HepG2 (cell line): ENCODE measurements at regions not wholly inside any gene's neighbourhood (a gene's known extent, or its start where the extent isn't known, plus 50 kb on each side); places are given as distances from the start of the nearest gene placed in this dataset.

Experiments used
- ATAC-seq: fragments of 200-7000 bp; cut with Tn5 transposase; 3 replicates; pipeline ENCODE4 v1.9.1; 2020; ENCODE audit warnings: mild to moderate bottlenecking, moderate library complexity
- BruUV-seq: library from RNA; stranded (reverse); fragments of 400-500 nt; replicated peaks from 2 replicates; lab custom pipeline; 2021; lab: Mats Ljungman, UMichigan
- CTCF ChIA-PET: fragments of 300-600 bp; formaldehyde crosslinking; extraction: SDS; loops from one replicate; lab custom pipeline; 2021; ENCODE audit warnings: low total read pairs, inconsistent platforms, low intra/inter-chr PET ratio; lab: Yijun Ruan, JAX
- POLR2A ChIA-PET: fragments of 350-600 bp; sonication (Branson Sonifier 250); formaldehyde crosslinking; loops from one replicate; lab custom pipeline; 2020; ENCODE audit warnings: antibody characterized with exemption, inconsistent platforms; lab: Yijun Ruan, JAX
- DNase-seq: peaks from one replicate; pipeline ENCODE4 v3.0.0-alpha.2; 2015; ENCODE audit warnings: low spot score
- FAIRE-seq: peaks from 3 replicates; lab custom pipeline; 2011; peaks lifted over from hg19 to GRCh38; lab: Jason Lieb, UNC
- H2AFZ ChIP-seq: one replicate; pipeline ENCODE4 v1.6.1; 2011; ENCODE audit warnings: low read length, inconsistent platforms
- H3K27ac ChIP-seq: fragments of 300-600 bp; 3 replicates; pipeline ENCODE4 v1.8.0; 2011; ENCODE audit warnings: mixed run types, mild to moderate bottlenecking, mixed read lengths, low read length, inconsistent platforms; ENCODE audit not compliant: insufficient read depth; ENCODE audit errors: extremely low read length
- H3K27me3 ChIP-seq, 2 experiments: fragments of 200-600 bp in 1 of 2; 2 replicates in 1 of 2; 3 replicates in 1 of 2; pipeline versions ENCODE4 v1.6.0 to v1.8.0; 2011; ENCODE audit warnings: low read length in 2 of 2, mild to moderate bottlenecking in 2 of 2, moderate library complexity in 2 of 2, inconsistent platforms in 1 of 2; ENCODE audit not compliant: insufficient read depth in 2 of 2, control insufficient read depth in 1 of 2
- H3K36me3 ChIP-seq, 2 experiments: fragments of 200-600 bp in 1 of 2; replicated peaks in 1 of 2; 2 replicates in 1 of 2; 3 replicates in 1 of 2; pipeline versions ENCODE4 v1.5.1 to v1.8.0; 2011; ENCODE audit warnings: low read length in 2 of 2, inconsistent platforms in 1 of 2; ENCODE audit not compliant: insufficient read depth in 2 of 2, control insufficient read depth in 1 of 2
- H3K4me1 ChIP-seq: 2 replicates; pipeline ENCODE4 v1.5.1; 2012; ENCODE audit warnings: low read length, inconsistent platforms; ENCODE audit not compliant: insufficient read depth
- H3K4me2 ChIP-seq: 2 replicates; pipeline ENCODE4 v1.6.0; 2011; ENCODE audit warnings: low read depth, low read length, inconsistent platforms
- H3K4me3 ChIP-seq, 3 experiments: fragments of 200-600 bp in 1 of 3; sonication (generic), shearing (Covaris generic) in 1 of 3; replicated peaks in 1 of 3; 2 replicates each; pipeline ENCODE4 v1.5.1; 2011 to 2016; ENCODE audit warnings: low read length in 3 of 3, inconsistent platforms in 2 of 3, low read depth in 2 of 3, mild to moderate bottlenecking in 2 of 3, control low read depth in 1 of 3, mixed read lengths in 1 of 3; ENCODE audit not compliant: insufficient read depth in 1 of 3
- H3K79me2 ChIP-seq: one replicate; pipeline ENCODE4 v1.6.1; 2011; ENCODE audit warnings: low read length, inconsistent platforms; ENCODE audit not compliant: insufficient read depth
- H3K9ac ChIP-seq: 2 replicates; pipeline ENCODE4 v1.6.0; 2011; ENCODE audit warnings: mild to moderate bottlenecking, low read depth, low read length, inconsistent platforms; ENCODE audit not compliant: insufficient read depth
- H3K9me3 ChIP-seq: 2 replicates; pipeline ENCODE4 v1.5.1; 2012; ENCODE audit warnings: mild to moderate bottlenecking, low read length
- H4K20me1 ChIP-seq: 2 replicates; pipeline ENCODE4 v1.6.0; 2011; ENCODE audit warnings: inconsistent platforms, mild to moderate bottlenecking, low read length, moderate library complexity; ENCODE audit not compliant: insufficient read depth
- MXD4 ChIP-seq: IDR thresholded peaks from 2 replicates; pipeline ENCODE4 v1.6.1; 2016; ENCODE audit warnings: mild to moderate bottlenecking, missing biosample characterization, missing genetic modification reagents
- STAG1 ChIP-seq: sonication (generic); formaldehyde crosslinking; IDR thresholded peaks from 2 replicates; pipeline ENCODE4 v1.4.0; 2020; ENCODE audit warnings: missing genetic modification reagents
- WGBS: methylation state at CpG from one replicate; pipeline ENCODE4 v1.1.6; 2017; ENCODE audit warnings: low lambda C conversion rate; 5-methylcytosine and 5-hydroxymethylcytosine counted together
- in situ Hi-C: cut with HindIII; loops from 2 replicates; pipeline ENCODE4 v1.10.0; 2017; ENCODE audit warnings: low pct_unique_long_range_greater_than_20kb; ENCODE audit not compliant: extremely low pct_ligation_motif_present
- intact Hi-C: fragments of 100-400 bp; cut with micrococcal nuclease; formaldehyde crosslinking; loops from one replicate; pipeline ENCODE4 v1.10.0; 2022; ENCODE audit not compliant: unreplicated experiment

DNA sequence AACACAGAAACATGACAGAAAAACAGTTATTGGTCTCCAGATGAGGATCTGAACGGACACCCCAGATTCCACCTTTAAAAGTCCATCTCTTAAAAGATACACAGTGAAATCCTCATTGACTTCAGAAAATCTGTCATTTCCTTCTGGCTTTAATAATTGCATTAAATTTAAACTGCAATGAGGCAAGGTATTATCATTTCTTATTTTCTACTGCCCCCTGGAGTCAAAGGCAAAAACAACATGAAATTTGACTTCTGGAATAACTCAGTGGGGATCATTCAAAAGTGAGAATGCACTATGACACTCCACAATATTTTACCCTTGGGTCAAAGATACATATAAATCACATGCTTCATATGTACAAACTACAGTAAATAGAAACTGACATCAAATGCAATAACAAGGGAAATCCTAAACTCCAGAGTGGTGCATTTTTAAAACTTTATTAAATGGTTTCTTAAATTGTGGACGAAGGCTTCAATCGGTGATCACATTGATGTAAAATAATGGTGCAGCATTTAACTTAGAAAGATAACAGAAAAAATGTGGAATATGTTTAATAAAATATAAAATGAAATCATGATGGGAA lies 56.4 kb upstream of the SPANXN1 start:
- BruUV-seq = no TSS peak
- intact Hi-C loops (loop anchor here (5.0 kb wide), 1 partner anchor 1524 kb away; no protein-coding TSS in a partner anchor), in situ Hi-C loops (no loop called here)
- no peak overlapping the region for H2AFZ ChIP-seq
- no peaks in the 10 kb centered on the region for H4K20me1 ChIP-seq
- no peaks in the 10 kb centered on the region for H3K79me2 ChIP-seq
- POLR2A ChIA-PET = no interaction called here
- FAIRE-seq (no peak), DNase-seq (peak; percentile 0), ATAC-seq (no peak)
- H3K4me2 ChIP-seq = no peak overlapping the region
- no peak overlapping the region for H3K4me3 ChIP-seq
- peak; percentile 55 for TF ChIP-seq STAG1 (CRISPR knock-in tag)
- no peak for TF ChIP-seq MXD4 (CRISPR knock-in tag)
- no peak overlapping the region for H3K9ac ChIP-seq
- WGBS = 10% methylated on average over 3 of the region's 3 CpGs
- CTCF ChIA-PET = interaction anchor here (1.3 kb wide), 1 partner anchor 1527 kb away, joined by 4 read pairs; no protein-coding TSS in a partner anchor
- no peak overlapping the region for H3K27ac ChIP-seq
- no peaks in the 10 kb centered on the region for H3K27me3 ChIP-seq
- no peaks in the 10 kb centered on the region for H3K36me3 ChIP-seq
- H3K9me3 ChIP-seq = peaks cover 16% of the 10 kb centered on the region
- no peaks in the 10 kb centered on the region for H3K4me1 ChIP-seq
